HG03025 (cell line): ENCODE measurements at regions not wholly inside any gene's neighbourhood (a gene's known extent, or its start where the extent isn't known, plus 50 kb on each side); places are given as distances from the start of the nearest gene placed in this dataset.
"Not testable (repeated sequence)": the region's sequence is repeated elsewhere in the genome, so short reads cannot be mapped to it uniquely, and the experiment has no call there.

Experiments
- ATAC-seq: cut with Tn5 transposase; IDR thresholded peaks from one replicate; pipeline ENCODE4 v1.9.1; 2021; ENCODE audit warnings: mild to moderate bottlenecking, moderate library complexity; ENCODE audit not compliant: unreplicated experiment, low FRiP score

GRCh38 chr16:60203525-60204124 lies 1469.5 kb upstream of the GOT2 start:
- no peak for ATAC-seq

GRCh38 chr16:60200729-60201128 lies 1466.6 kb upstream of the GOT2 start:
- not testable (repeated sequence) for ATAC-seq

- ATAC-seq, result no peak
Observed at GRCh38 chr16:60200161-60200560, 1466.0 kb upstream of the GOT2 start.

- no peak for ATAC-seq
Observed at GRCh38 chr16:60199150-60199549, 1465.0 kb upstream of the GOT2 start.

- no peak for ATAC-seq
Observed at GRCh38 chr16:60181536-60181935, 1447.4 kb upstream of the GOT2 start.

GRCh38 chr16:60180609-60181008 lies 1446.5 kb upstream of the GOT2 start:
- no peak for ATAC-seq

GRCh38 chr16:60170196-60170595 lies 1436.1 kb upstream of the GOT2 start:
- ATAC-seq, result no peak

- no peak for ATAC-seq
Observed at GRCh38 chr16:60166111-60166510, 1432.0 kb upstream of the GOT2 start.

GRCh38 chr16:60151987-60152386 lies 1417.9 kb upstream of the GOT2 start:
- ATAC-seq, result no peak

GRCh38 chr16:60150907-60151306 lies 1416.8 kb upstream of the GOT2 start:
- no peak for ATAC-seq

- no peak for ATAC-seq
Observed at GRCh38 chr16:60143348-60143705, 1409.2 kb upstream of the GOT2 start.

- ATAC-seq, result no peak
Observed at GRCh38 chr16:60142619-60143347, 1408.7 kb upstream of the GOT2 start.

GRCh38 chr16:60137891-60138290 lies 1403.8 kb upstream of the GOT2 start:
- no peak for ATAC-seq

GRCh38 chr16:60127196-60127595 lies 1393.1 kb upstream of the GOT2 start:
- no peak for ATAC-seq

GRCh38 chr16:60126115-60126514 lies 1392.0 kb upstream of the GOT2 start:
- not testable (repeated sequence) for ATAC-seq

GRCh38 chr16:60123392-60124023 lies 1389.4 kb upstream of the GOT2 start:
- ATAC-seq, result no peak

- ATAC-seq, result no peak
Observed at GRCh38 chr16:60120586-60120985, 1386.5 kb upstream of the GOT2 start.

GRCh38 chr16:60110531-60110930 lies 1376.4 kb upstream of the GOT2 start:
- no peak for ATAC-seq

- ATAC-seq, result no peak
Observed at GRCh38 chr16:60107871-60108270, 1373.8 kb upstream of the GOT2 start.

GRCh38 chr16:60107437-60107836 lies 1373.3 kb upstream of the GOT2 start:
- ATAC-seq, result no peak

- no peak for ATAC-seq
Observed at GRCh38 chr16:60100371-60100770, 1366.3 kb upstream of the GOT2 start.

- no peak for ATAC-seq
Observed at GRCh38 chr16:60091529-60091928, 1357.4 kb upstream of the GOT2 start.
